ENCODE measurements at regions not wholly inside any gene's neighbourhood (a gene's known extent, or its start where the extent isn't known, plus 50 kb on each side); places are given as distances from the start of the nearest gene placed in this dataset.

DNA sequence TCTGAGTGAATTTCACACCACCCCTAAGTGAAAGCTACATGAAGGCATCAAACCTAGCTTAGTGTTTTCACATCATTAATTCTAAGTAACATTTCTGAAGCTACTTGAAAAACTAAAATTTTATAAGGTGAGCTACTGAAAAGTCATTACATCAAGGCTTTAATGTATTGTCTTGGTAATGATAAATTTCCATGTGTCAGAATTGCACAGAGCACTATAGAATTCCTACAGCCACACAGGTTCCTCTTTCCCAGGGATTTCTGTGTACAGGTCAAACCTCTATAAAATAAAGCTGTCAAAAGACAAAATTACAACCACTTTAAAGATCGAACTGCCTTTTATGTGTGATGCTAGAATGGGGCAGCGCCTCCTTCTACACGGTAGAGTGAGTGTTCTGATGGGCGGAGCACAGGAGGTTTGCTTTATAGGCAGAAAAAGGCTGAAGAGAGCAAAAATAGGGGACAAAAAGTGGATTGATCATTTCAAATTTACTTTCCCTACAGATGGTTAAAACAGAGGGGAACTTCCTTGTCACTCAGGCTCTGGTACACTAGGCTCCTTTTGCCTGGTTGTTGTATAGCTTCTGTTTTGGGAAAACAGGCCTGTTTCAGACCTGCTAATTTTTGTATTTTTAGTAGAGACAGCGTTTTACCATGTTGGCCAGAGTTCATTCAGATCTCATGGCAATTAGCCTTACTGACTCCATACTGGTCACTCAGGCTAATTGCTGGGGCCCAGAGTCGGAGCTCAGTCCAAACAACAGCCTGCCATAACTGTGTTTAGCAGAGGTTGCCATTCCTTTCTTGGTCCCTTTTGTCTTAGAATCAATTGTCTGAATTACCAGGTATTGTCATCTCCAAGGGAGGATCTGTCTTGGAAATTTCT, 102.5 kb upstream of the BASP1 start:
- no peak for DNase-seq (ENCODE audit: extremely low read depth, insufficient read length)
- no peaks in the 10 kb centered on the region for H3K36me3 ChIP-seq (ENCODE audit: control insufficient read depth, insufficient read depth, low read length)
- TF ChIP-seq, protein P1, sequence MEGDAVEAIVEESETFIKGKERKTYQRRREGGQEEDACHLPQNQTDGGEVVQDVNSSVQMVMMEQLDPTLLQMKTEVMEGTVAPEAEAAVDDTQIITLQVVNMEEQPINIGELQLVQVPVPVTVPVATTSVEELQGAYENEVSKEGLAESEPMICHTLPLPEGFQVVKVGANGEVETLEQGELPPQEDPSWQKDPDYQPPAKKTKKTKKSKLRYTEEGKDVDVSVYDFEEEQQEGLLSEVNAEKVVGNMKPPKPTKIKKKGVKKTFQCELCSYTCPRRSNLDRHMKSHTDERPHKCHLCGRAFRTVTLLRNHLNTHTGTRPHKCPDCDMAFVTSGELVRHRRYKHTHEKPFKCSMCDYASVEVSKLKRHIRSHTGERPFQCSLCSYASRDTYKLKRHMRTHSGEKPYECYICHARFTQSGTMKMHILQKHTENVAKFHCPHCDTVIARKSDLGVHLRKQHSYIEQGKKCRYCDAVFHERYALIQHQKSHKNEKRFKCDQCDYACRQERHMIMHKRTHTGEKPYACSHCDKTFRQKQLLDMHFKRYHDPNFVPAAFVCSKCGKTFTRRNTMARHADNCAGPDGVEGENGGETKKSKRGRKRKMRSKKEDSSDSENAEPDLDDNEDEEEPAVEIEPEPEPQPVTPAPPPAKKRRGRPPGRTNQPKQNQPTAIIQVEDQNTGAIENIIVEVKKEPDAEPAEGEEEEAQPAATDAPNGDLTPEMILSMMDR (IDR thresholded peaks at IDR 0.05; ENCODE audit: insufficient read depth, low read length, poor library complexity, severe bottlenecking): no peak
- no peaks in the 10 kb centered on the region for H3K27me3 ChIP-seq (replicated peaks; ENCODE audit: control insufficient read depth, insufficient read depth, low read length)
- H3K4me3 ChIP-seq (replicated peaks; ENCODE audit: low read depth, low read length): no peak overlapping the region

DNA sequence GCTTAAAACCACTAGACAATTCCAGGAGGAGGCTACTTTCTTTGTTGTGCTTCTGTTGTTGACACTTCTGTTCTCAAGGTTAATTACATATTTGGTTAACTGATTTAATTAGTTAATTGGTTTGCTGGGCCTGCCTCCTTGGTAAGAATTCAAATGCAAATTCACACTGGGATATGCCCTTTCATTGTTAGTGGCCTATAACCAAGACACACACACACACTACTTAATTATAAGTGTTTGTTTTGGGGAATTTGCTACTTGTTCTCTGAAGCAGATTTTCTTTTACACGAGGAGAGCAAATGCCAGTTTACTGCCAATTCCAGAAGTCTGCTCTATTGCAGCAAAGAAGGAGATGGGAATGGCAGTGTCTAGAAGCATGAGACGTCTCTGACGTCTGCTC, 101.6 kb upstream of the BASP1 start:
- no peak for DNase-seq (ENCODE audit: extremely low read depth, insufficient read length)
- H3K27me3 ChIP-seq (replicated peaks; ENCODE audit: control insufficient read depth, insufficient read depth, low read length): no peaks in the 10 kb centered on the region
- H3K36me3 ChIP-seq (ENCODE audit: control insufficient read depth, insufficient read depth, low read length): no peaks in the 10 kb centered on the region
- no peak overlapping the region for H3K4me3 ChIP-seq (replicated peaks; ENCODE audit: low read depth, low read length)
- TF ChIP-seq, protein P1 (IDR thresholded peaks at IDR 0.05; ENCODE audit: insufficient read depth, low read length, poor library complexity, severe bottlenecking): no peak

DNA sequence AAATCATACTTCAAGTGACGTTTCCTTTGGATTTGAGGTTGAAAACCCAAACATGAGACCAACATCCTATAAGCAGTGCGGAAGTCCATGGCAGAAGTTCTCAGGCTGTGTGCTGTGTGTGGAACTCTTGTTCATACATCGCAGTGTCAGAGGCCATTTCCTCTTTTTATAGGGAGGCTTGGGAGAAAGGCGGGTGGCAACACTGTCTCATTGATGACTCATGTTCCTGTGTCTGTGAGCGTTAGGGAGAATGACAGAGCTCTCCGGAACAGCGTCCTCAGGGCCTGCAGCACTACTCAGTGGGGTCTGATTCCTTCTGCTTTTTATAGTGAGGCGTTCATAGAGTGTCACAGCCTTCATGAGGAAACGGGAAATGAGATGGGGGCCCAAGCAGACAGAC, 98.8 kb upstream of the BASP1 start:
- H3K4me3 ChIP-seq (replicated peaks; ENCODE audit: low read depth, low read length): no peak overlapping the region
- no peak for DNase-seq (ENCODE audit: extremely low read depth, insufficient read length)
- no peaks in the 10 kb centered on the region for H3K36me3 ChIP-seq (ENCODE audit: control insufficient read depth, insufficient read depth, low read length)
- TF ChIP-seq, protein P1 (IDR thresholded peaks at IDR 0.05; ENCODE audit: insufficient read depth, low read length, poor library complexity, severe bottlenecking): no peak
- H3K27me3 ChIP-seq (replicated peaks; ENCODE audit: control insufficient read depth, insufficient read depth, low read length): no peaks in the 10 kb centered on the region

DNA sequence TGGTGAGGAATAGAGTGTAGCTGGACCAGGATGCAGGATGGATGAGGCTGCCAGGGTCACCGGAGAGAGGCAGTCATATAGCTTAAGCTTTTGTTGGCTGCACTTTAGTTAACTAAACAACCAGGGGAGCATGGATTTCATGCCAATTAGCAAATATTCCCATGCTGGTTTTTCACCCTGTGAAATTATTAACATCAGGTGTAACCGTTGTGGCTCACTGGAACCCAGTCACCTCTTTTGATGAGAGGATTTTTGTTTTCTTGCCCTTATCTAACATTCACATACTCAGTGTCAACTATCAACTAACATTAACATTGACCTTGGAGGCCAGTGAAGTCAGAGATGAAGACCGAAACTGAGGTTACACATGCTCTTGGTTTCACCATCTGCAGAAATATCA, 97.2 kb upstream of the BASP1 start:
- no peak for DNase-seq (ENCODE audit: extremely low read depth, insufficient read length)
- Histone ChIP-seq H3K4me3 (replicated peaks; ENCODE audit: low read depth, low read length) (no peak overlapping the region), H3K36me3 (ENCODE audit: control insufficient read depth, insufficient read depth, low read length) (no peaks in the 10 kb centered on the region), H3K27me3 (replicated peaks; ENCODE audit: control insufficient read depth, insufficient read depth, low read length) (no peaks in the 10 kb centered on the region)
- TF ChIP-seq, protein P1 (IDR thresholded peaks at IDR 0.05; ENCODE audit: insufficient read depth, low read length, poor library complexity, severe bottlenecking): no peak

DNA sequence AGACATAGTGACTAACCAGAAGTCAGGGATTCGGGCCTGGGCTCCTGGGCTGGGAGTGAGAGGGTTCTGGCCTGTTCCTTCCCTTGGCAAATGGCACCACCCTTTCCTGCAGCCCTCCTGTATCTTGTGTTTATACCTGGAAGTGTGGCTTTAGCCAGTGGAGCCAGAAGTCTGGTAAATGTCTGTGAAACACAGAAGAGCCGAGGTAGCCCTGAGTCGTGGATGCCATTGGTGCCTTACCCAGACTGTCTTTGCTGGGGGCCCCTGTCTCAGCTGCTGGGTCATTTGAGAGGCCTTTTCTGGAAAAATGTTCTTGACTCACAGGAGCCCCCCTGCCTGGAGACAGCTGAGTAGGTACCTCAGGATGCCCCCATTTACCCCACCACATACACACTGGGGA, 95.7 kb upstream of the BASP1 start:
- H3K27me3 ChIP-seq (replicated peaks; ENCODE audit: control insufficient read depth, insufficient read depth, low read length): no peaks in the 10 kb centered on the region
- no peak overlapping the region for H3K4me3 ChIP-seq (replicated peaks; ENCODE audit: low read depth, low read length)
- DNase-seq (ENCODE audit: extremely low read depth, insufficient read length): no peak
- no peaks in the 10 kb centered on the region for H3K36me3 ChIP-seq (ENCODE audit: control insufficient read depth, insufficient read depth, low read length)
- TF ChIP-seq, protein P1 (IDR thresholded peaks at IDR 0.05; ENCODE audit: insufficient read depth, low read length, poor library complexity, severe bottlenecking): no peak
